ENCODE measurements at regions not wholly inside any gene's neighbourhood (a gene's known extent, or its start where the extent isn't known, plus 50 kb on each side); places are given as distances from the start of the nearest gene placed in this dataset.
"Not testable (repeated sequence)": the region's sequence is repeated elsewhere in the genome, so short reads cannot be mapped to it uniquely, and the experiment has no call there.

DNA sequence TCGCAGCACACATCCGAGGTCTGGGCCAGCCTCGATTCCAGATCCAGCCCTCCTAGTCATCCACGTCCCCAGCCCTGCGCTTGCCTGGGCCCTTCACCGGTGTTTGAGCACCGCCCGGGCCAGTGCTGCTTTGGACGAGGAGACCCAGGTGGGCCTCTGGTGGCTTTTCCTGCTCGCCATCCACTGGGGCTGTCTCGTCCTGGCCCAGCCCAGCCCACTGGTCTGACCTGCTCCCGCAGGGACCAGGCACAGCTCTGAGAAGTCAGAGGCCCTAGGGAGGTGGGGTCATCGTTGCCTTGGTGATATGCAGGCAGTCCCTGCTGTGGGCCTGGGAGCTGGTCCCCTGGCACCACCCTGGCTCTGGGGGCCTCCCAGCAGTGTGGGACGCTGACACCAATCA, 200.8 kb downstream of the USP22 start:
- DNase-seq (ENCODE audit: low read depth in 2 of 2) = not testable (repeated sequence)

DNA sequence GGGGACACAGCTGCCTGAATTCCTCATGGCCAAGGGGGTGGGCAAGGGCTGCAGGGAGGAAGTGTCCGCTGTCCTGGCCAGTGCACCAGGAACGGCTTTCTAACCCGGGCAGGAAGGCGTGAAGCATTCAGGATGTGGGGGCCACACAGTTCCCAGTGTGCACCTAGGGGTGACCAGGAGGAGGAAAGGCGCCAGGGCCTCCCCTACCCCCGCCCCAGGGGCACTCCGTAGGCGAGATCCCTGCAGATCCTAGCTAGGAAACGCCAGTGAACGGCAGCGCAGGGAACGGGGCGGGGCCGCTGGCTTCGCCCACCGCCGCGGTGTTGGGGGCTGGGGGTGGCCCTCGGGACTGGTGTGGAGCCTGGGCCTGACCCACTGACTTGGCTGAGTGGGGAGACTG, 199.6 kb downstream of the USP22 start:
- DNase-seq (ENCODE audit: low read depth in 2 of 2) = not testable (repeated sequence)

DNA sequence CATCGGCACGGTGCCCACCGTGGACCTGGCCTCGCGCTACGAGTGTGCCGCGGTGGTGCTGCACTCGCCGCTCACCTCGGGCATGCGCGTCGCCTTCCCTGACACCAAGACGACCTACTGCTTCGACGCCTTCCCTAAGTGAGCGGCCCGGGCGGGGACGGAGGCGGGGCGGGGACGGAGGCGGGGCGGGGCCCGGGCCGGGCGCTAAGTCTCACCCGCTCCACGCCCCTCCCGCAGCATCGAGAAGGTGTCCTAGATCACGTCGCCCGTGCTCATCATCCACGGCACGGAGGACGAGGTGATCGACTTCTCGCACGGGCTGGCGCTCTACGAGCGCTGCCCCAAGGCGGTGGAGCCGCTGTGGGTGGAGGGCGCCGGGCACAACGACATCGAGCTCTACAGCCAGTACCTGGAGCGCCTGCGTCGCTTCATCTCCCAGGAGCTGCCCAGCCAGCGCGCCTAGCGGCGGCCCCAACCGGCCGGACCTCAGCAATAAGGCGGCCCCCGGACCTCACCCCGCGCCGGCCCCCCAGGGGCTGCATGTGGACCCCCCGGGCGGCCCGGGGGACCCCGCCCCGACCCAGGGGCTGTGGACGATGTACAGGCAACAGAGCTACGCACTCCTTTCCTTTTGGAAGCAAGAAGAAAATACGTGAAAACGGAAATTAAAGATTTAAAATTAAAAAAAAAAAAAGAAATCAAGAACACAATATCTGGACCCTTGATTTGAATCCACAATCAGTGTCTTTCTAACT, 198.8 kb downstream of the USP22 start:
- DNase-seq (ENCODE audit: low read depth in 2 of 2) = peak; percentile 8 to 44

DNA sequence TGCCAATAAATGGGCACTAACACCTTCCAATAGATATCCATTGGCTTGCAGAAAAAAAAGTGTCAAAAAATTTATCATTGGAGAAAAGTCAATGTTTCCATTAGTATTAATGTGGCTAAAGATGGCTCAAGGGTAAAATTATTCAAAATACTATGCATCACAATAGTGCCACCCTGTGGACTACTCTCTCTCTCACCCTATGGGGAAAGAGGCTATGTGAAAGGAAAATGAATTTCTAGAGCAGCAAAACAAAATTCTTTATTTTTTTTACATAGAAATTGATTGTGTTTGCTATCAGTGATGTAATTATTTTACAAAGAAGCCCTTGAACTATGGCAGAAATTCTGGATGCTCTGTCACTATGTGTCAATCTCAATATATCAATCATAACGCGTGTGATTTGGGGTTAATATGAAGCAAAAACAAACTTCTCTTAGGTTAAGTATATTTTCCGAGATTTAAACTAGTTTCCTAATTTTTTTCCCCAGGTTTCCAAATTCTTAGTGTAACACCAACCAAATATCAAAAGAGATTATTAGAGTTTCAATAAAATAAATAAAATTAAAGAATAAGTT, 193.9 kb downstream of the USP22 start:
- DNase-seq (ENCODE audit: low read depth in 2 of 2) = not testable (repeated sequence)

DNA sequence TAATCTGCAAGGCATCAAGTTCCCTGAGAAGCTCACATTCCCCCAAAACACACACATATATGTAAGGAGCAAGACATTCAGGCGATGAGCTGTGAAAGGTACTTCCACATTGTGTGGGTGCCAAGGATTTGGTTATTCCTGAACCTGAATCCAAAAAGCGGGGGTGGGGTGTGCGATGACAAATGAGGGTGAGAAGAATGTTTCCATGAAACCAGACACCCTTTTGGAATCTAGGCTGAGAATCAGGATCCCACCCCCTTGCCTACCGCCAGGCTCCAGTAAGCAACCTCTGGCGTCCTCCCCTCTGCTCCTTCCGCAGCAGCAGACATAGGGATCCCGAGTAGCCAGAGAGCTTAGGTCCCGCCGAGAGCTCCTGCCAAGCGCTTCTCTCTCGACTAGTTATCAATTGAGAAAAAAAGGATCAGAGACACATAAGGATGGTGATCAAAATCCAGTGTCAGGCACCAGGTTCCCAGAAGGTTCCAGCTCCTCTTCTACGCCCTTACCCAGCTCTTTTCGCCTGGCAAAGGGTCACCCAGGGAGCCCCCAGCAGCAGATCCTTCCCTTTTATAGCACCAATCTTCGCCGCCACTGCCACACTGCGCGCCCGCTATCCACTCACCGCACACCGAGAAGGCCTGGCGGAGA, 191.1 kb downstream of the USP22 start:
- DNase-seq (ENCODE audit: low read depth in 2 of 2) = not testable (repeated sequence)

DNA sequence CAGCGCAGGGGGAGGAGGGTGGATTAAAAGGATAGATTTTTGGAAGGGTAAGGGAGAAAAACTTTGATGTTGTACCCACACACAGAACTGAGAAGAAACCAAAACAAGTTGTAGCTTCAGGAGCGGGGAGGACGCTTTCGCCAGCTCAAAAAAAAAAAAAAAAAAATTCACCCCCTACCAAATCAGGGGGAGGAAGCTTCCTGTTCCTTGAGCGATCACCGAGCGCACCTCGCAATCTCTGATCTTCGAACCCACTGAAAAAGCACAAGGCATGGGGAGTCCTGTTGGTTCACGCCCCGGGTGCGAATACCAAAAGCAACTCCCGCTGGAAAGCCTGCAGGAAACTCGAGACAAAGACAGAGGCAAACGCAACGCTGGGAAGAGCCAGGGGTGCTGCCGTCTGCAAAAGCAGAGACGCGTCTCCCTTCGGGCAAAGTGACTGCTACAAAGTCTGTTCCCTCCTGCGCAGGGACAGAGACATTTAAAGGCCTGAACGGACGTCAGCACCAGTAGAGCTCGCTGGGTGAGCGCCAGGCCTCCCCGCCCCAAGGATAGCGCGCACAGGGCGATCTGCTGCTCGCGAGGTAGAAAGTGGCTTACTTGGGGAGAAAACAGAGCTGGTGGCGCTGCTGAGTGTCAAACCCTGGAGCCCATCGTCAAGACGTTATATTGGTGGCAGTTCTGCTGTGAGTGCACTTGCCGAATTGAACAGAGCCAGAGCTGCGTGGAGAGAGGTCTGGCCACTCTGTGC, 190.4 kb downstream of the USP22 start:
- DNase-seq (ENCODE audit: low read depth in 2 of 2) = no peak

DNA sequence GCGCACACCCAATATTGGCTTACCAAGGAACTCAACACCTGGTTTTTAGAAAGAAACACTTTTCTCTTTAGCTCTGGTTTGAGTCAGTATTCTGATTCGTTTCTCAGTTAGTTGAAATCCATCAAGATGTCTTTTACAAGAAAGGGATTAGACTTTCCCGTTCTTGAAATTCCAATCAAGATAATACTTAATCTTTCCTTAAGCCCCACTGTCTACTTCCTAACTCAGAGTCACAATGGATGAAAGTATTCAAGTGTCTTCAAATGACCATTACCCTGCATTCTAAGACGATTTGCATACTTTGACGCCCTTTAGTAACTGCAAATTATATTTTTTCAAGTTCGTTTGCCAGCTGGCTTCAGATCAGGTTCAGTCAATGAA, 189.8 kb downstream of the USP22 start:
- no peak for DNase-seq (ENCODE audit: low read depth in 2 of 2)

DNA sequence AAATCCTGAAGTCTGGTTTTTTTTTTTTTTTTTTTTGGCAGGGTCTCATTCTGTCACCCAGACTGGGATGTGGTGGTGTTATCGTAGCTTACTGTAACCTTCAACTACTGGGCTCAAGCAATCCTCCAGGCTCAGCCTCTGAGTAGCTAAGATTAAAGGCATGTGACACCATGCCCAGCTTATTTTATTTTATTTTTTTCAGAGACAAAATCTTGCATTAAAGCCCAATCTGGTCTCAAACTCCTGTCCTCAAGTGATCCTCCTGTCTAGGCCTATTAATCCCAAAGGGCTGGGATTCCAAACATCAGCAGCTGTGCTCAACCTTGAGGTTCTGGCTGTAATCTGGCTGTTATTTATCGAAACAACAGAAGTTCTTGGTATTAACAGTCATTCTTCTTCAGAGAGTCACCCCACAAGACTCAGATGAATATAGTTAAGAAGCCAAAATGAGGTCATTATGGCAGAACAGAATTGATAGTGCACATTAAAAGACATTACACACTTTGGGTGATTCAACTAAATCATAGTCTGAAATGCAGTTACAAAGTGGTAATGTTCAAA, 186.8 kb downstream of the USP22 start:
- DNase-seq (ENCODE audit: low read depth in 2 of 2) = not testable (repeated sequence)

DNA sequence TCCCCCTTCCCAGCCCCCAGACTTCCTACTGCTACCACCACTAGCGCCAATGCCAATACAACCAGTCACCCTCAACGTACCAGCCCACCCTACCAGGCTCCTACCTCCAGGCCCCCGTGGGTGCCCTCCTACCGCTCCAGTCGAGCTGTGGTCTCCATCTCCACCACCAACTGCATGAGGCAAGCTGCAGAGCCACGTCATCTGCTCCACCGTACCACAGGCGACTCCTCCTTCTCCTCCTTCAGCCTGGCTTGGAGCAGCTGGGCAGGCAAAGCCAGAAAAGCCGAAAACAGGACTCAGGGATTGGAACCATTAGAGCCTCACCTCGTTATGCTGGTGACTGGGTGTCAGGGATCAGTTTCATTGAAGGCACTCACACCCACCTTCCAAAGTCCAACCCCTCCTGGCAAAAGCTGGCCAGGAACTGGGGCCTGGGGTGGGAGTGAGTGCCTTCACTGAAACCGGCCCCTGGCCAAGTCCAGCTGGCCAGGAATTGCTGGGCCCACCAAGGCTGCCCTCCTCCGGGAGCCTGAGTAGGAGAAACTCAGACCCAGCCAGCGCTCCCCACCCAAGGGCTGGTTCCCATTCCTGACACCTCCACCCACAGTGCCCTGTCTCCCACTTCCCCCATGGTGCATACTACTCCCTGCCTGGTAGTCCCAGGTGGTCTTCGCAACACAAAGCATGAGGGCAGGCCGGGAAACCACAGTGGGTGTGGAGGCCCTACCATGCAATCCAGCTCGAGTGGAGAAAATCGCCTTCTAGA, 176.2 kb downstream of the USP22 start:
- DNase-seq (ENCODE audit: low read depth in 2 of 2) = not testable (repeated sequence)

DNA sequence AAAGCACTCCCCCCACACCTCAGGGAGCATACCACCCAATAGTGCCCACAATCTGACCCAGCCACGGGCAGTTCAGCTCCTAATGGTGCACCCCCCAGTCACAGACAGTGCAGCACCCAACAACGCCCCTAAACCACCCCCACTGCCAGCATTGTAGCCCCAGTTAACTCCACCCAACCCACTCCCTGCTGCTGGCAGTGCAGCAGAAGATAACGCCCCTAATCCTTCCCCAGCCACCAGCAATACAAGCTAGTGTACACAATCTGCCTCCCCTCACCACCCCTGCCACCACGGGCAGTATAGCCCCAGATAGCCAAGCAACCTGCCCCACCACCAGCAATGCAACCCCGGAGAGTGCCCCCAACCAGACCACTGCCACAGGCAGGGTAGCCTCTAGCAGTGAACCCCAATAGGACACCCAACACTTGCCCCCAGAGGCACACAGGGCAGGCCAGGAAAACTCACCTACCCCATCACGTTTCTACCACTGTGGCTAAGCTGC, 175.3 kb downstream of the USP22 start:
- not testable (repeated sequence) for DNase-seq (ENCODE audit: low read depth in 2 of 2)

DNA sequence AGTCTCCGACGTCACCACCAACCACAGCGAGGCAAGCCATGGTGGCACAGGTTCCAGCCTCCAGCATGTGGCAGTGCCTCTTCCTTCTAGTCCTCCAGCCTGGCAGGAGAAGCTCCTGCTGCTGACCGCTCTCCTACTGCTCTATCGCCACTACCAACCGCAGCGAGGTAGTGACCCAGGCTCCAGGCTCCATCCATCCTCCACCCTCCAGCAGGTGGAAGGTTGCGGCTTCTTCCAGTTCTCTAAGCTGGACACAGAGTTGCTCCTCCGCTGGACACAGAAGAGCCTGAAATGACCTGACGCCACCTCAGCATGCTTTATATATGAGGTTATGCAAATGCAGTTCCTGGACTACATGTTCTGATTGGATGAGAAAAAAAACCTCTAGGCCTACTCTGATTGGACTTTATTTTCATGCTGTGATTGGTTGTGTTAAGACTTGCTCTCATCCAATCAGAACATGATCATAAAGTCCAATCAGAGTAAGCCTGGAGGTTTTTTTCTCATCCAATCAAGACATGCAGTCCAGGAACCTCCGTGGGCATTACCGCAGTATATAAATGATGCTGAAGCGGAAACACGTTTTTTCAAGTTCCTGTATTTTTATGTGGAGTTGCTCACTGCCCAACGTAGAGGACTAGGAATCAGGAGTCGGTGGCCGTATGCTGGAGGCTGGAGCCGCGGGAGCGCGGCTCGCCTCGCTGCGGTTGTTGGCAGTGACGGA, 174.7 kb downstream of the USP22 start:
- not testable (repeated sequence) for DNase-seq (ENCODE audit: low read depth in 2 of 2)

DNA sequence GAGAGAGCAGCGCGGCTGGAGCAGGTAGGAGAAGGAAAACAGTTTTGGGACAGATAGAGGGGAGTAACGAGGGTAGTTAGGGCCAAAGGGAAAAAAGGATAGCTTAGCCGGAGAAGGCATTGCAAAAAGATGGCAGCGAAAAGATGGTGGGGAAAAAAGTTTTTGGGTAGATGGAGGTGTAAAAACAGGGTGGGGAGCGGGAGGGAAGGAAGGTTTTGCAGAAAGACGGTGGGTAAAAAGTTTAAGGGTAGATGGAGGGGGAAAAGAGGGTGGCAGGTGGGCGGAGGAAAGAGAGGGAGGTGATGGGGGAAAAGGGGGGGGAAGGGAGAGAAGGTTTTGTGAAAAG, 174.2 kb downstream of the USP22 start:
- not testable (repeated sequence) for DNase-seq (ENCODE audit: low read depth in 2 of 2)

DNA sequence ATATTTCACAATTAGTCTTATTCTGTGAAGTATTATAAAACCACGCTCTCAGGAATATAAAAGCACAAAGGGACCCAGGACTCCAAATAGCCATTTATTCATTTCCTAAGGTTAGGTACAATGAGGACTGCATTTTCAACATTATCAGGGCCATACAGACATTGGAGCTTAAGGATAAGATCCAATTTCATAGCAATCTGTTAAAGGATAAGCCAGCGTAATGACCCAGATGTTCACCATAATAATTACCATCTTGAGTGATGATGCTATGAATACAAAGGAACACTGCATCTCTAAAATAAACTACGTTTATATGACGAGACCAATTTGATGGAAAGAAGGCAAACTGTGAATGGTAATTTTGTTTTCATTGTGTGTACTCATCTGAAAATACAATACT, 169.6 kb downstream of the USP22 start:
- not testable (repeated sequence) for DNase-seq (ENCODE audit: low read depth in 2 of 2)

DNA sequence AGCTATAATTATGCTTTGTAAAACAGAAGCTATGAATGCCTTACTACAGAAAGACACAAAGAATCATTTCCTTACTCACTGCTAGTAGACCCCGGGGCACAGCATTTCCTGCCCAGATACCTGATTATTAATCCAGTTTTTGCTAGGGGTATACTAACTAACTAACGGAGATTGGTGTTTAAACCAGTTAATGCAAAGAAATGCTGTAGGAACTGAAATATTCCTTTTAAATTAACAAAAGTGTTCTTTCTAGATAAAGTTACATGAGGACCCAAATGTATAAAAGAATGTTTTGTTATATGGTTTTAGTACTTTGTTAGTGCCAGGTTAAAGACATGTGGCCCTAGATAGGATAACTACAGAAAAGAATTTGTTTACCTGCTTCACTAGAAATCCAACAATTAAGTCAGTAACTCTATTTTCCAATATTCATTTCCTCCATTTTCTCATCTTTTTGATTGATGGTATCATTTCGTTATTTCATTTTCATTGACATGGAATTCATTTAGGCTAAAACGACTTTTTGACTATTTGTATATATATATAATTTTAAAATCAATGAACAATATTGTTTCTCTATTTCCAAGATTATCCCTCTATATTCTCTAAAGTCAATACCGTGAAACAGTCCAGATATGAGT, 169.0 kb downstream of the USP22 start:
- not testable (repeated sequence) for DNase-seq (ENCODE audit: low read depth in 2 of 2)

DNA sequence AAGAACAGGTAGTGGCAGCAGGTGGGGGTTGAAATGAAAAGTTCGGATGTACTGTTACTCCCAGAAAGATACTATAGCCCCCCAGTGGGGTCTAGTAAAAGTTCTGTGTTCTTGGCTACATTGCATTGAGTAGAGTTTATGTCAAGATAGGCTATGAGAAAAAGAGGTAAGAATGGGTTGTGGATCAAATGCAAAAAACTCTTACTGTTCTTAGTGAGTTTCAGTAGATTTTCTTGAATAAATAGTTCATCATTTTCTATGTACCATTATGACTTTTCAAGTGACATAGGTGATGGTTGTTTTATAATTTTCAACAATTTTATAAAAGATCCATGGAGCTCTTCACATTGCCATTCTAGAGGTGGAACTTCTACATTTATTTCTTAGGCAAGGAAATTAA, 165.4 kb downstream of the USP22 start:
- DNase-seq (ENCODE audit: low read depth in 2 of 2) = not testable (repeated sequence)

DNA sequence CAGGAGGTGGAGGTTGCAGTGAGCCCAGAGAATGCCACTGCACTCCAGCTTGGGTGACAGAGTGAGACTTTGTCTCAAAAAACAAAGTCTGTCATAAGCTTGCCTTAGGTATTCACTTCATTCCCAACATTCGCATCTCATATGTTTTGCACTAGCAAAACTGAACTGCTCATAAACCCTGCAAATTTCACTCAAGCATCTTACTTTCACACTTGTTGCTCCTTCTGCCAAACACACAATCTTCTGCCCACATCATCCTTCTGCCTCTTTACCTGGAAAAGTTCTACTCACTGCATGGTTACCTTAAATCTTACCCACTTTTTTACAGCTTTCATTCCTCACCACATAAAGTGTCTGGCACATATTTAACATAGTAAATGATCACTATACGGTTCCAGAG, 152.5 kb downstream of the USP22 start:
- DNase-seq (ENCODE audit: low read depth in 2 of 2) = no peak

DNA sequence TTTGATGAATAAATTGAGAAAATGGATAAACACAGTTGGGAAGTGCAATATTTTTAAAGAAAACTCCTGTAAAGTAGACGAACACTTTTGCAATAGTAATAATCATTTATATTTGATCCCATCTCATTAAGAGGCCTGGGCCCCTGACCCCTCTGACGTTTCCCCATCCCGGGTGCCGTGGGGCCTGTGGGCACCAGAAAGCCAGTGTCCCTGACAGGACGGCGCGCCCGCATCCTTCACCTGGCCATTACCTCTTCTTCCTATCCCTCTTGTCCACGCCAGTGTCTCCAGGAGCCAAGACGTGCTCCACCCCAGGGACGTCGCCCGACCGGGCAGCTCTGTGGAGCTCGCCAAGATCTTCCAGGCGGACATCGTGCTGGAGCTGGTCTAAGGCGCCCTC, 147.4 kb downstream of the USP22 start:
- DNase-seq (ENCODE audit: low read depth in 2 of 2) = not testable (repeated sequence)

DNA sequence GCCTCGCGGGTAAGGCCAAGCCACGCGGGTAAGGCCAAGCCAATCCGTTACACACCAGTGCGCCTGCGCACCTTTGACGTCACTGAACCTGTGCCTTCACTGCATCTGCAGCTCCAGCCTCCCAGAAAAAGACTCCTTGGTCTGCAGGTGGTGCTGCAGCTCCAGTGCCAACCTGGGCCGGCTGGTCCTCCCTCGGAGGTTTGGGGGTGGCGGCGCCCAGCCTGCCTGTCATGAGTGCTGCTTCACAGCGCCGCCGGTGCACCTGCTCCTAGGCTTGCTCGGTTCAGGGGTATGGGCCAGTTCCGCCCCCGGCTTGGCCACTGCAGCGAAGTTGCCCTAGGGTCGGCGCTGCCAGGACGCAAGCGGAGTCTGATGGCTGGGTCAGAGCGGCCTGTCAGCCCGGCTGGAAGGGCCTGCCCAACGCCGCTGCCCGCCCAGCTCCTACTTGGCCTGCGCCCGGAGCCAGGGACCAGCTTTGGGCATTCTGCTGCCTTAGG, 146.6 kb downstream of the USP22 start:
- peak in 1 of 2 donors; percentile 19 for DNase-seq (ENCODE audit: low read depth in 2 of 2)

DNA sequence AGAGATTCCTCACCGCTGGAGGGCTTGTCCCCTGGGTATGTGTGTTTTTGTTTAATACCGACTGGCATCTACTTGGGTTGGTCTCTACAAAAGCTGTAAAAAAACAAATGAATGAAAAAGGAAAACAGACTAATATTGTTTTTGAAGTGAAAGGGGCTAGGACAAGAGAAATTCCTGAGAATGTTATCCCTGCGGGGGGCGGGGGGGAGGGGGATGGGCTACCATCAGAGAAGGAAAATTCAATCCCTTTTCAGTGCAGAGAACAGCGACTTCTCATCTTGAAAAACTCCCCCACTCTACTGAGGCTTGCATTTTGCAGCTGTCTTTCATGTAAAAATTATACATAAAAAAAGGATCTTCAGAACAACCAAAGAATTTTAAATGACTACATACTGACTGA, 144.1 kb downstream of the USP22 start:
- DNase-seq (ENCODE audit: low read depth in 2 of 2) = not testable (repeated sequence)

DNA sequence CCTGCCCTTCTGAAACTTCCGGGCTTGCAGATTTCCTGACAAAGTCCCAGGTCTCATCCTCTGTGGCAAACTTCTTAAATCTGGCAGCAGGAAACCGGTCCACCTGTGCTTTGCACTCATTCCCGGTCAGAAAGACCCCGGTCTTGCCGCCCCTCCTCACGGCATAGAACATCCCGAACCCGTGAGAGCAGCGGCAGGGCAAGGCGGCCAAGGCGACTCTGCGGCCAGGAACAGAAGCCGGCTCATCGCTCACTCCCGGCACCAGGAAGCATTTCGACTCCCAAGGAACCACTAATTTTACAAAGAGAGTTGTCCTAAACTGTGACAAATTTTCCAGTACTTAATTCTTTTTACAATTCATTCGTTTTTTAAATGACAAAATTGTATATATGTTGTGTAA, 140.3 kb downstream of the USP22 start:
- not testable (repeated sequence) for DNase-seq (ENCODE audit: low read depth in 2 of 2)

Data from stimulated activated CD4-positive, alpha-beta T cell treated with anti-CD3 and anti-CD28 coated beads, Interleukin-1b, Interleukin-23, amount 100 ng/mL, for 4 hours (primary cell).